A673 (cell line): ENCODE measurements at regions not wholly inside any gene's neighbourhood (a gene's known extent, or its start where the extent isn't known, plus 50 kb on each side); places are given as distances from the start of the nearest gene placed in this dataset.

Source experiments
- BruUV-seq: library from RNA; stranded (reverse); fragments of 400-500 nt; replicated peaks from 2 replicates; lab custom pipeline; 2021; lab: Mats Ljungman, UMichigan
- CTCF ChIA-PET: fragments of 300-600 bp; sonication (Branson Sonifier 250); formaldehyde crosslinking; loops from one replicate; lab custom pipeline; 2022; ENCODE audit warnings: antibody characterized with exemption; lab: Charles Lee
- POLR2A ChIA-PET: fragments of 300-600 bp; sonication (Branson Sonifier 250); formaldehyde crosslinking; loops from one replicate; lab custom pipeline; 2022; ENCODE audit warnings: antibody characterized with exemption; ENCODE audit not compliant: low non-redundant PET; lab: Charles Lee
- DNase-seq: peaks from one replicate; pipeline ENCODE4 v3.0.0-alpha.2; 2015; ENCODE audit warnings: low spot score
- H3K27ac ChIP-seq: fragments of 200-600 bp; sonication (generic); 2 replicates; pipeline ENCODE4 v1.5.1; 2016; ENCODE audit warnings: mixed run types, low read depth, mild to moderate bottlenecking, mixed read lengths, antibody characterized with exemption, low read length; ENCODE audit not compliant: poor library complexity, severe bottlenecking
- H3K27me3 ChIP-seq: fragments of 200-600 bp; sonication (generic); replicated peaks from 2 replicates; pipeline ENCODE4 v1.6.1; 2017; ENCODE audit warnings: mixed run types, low read depth, mild to moderate bottlenecking, mixed read lengths, antibody characterized with exemption, low read length; ENCODE audit not compliant: insufficient read depth, poor library complexity
- H3K36me3 ChIP-seq: fragments of 200-600 bp; sonication (generic); 2 replicates; pipeline ENCODE4 v1.6.1; 2016; ENCODE audit warnings: mixed run types, mild to moderate bottlenecking, mixed read lengths, antibody characterized with exemption, low read length; ENCODE audit not compliant: insufficient read depth, poor library complexity, severe bottlenecking
- H3K4me1 ChIP-seq: fragments of 200-600 bp; sonication (generic); 2 replicates; pipeline ENCODE4 v1.6.1; 2017; ENCODE audit warnings: mixed run types, mild to moderate bottlenecking, mixed read lengths, antibody characterized with exemption, low read length; ENCODE audit not compliant: insufficient read depth, poor library complexity, severe bottlenecking
- H3K4me3 ChIP-seq: fragments of 200-600 bp; sonication (generic); 2 replicates; pipeline ENCODE4 v1.5.1; 2016; ENCODE audit warnings: low read depth, mixed run types, mild to moderate bottlenecking, mixed read lengths, low read length; ENCODE audit not compliant: poor library complexity, severe bottlenecking
- H3K9me3 ChIP-seq: fragments of 200-600 bp; sonication (generic); 2 replicates; pipeline ENCODE4 v1.6.1; 2016; ENCODE audit warnings: mixed run types, low read depth, mild to moderate bottlenecking, mixed read lengths, antibody characterized with exemption, low read length; ENCODE audit not compliant: poor library complexity, severe bottlenecking
- EZH2 ChIP-seq: fragments of 200-600 bp; sonication (generic); IDR thresholded peaks from 2 replicates; pipeline ENCODE4 v1.6.1; 2017; ENCODE audit warnings: borderline replicate concordance, low read depth, mild to moderate bottlenecking, mixed read lengths, antibody characterized with exemption, low read length; ENCODE audit not compliant: poor library complexity, severe bottlenecking
- intact Hi-C: fragments of 100-400 bp; cut with micrococcal nuclease; formaldehyde crosslinking; loops from one replicate; pipeline ENCODE4 v1.10.0; 2022; ENCODE audit not compliant: unreplicated experiment
- TF ChIP-seq, protein P1 (sequence below): fragments of 300-800, 200-600 bp; sonication (generic); conservative IDR thresholded peaks from 2 replicates; pipeline ENCODE4 v1.5.1; 2017; ENCODE audit warnings: low read depth, mild to moderate bottlenecking, antibody characterized with exemption, low read length, moderate library complexity, mixed read lengths

DNA sequence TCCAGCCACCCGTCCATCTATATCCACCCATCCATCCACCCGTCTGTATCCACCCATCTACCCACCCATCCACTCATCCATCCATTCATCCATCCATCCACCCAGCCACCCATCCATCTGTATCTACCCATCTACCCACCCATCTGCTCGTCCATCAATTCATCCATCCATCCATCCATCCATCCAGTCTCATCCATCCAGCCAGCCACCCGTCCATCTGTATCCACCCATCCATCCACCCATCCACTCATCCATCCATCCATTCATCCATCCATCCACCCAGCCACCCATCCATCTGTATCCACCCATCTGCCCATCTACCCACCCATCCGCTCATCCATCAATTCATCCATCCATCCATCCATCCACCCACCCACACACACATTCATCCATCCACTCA, 73.2 kb downstream of the UNCX start:
- H3K27ac ChIP-seq, result no peak overlapping the region
- no peak for DNase-seq
- H3K4me1 ChIP-seq, result no peaks in the 10 kb centered on the region
- CTCF ChIA-PET, result no interaction called here
- H3K36me3 ChIP-seq, result no peaks in the 10 kb centered on the region
- POLR2A ChIA-PET, result no interaction called here
- intact Hi-C loops, result no loop called here
- no peak for TF ChIP-seq EZH2
- TF ChIP-seq, protein P1, sequence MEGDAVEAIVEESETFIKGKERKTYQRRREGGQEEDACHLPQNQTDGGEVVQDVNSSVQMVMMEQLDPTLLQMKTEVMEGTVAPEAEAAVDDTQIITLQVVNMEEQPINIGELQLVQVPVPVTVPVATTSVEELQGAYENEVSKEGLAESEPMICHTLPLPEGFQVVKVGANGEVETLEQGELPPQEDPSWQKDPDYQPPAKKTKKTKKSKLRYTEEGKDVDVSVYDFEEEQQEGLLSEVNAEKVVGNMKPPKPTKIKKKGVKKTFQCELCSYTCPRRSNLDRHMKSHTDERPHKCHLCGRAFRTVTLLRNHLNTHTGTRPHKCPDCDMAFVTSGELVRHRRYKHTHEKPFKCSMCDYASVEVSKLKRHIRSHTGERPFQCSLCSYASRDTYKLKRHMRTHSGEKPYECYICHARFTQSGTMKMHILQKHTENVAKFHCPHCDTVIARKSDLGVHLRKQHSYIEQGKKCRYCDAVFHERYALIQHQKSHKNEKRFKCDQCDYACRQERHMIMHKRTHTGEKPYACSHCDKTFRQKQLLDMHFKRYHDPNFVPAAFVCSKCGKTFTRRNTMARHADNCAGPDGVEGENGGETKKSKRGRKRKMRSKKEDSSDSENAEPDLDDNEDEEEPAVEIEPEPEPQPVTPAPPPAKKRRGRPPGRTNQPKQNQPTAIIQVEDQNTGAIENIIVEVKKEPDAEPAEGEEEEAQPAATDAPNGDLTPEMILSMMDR, result no peak
- H3K4me3 ChIP-seq, result no peak overlapping the region
- H3K27me3 ChIP-seq, result no peaks in the 10 kb centered on the region
- no peaks in the 10 kb centered on the region for H3K9me3 ChIP-seq
- no TSS peak for BruUV-seq

DNA sequence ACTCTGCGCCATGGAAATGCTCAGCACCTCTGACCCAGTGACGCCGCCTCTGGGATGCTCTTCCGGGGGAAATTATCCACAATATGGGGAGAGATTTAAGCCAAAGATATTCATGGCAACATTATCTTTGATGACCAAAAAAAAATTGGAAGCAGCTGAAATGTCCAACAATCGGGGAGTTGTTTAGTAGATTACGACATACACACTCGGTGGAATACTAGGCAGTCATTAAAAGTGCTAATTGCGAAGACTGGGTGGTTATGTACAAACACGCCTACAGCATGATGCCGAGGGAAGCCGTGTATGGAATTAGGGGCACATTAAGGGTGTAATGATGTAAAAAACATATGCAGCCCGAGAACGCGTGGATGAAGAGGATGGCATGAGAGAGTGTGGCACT, 75.2 kb downstream of the UNCX start:
- Histone ChIP-seq H3K27ac (no peak overlapping the region), H3K9me3 (no peaks in the 10 kb centered on the region), H3K36me3 (no peaks in the 10 kb centered on the region), H3K4me3 (no peak overlapping the region), H3K27me3 (no peaks in the 10 kb centered on the region), H3K4me1 (no peaks in the 10 kb centered on the region)
- ChIA-PET CTCF (no interaction called here), POLR2A (no interaction called here)
- no peak for TF ChIP-seq EZH2
- TF ChIP-seq, protein P1, result no peak
- intact Hi-C loops, result no loop called here
- no TSS peak for BruUV-seq
- DNase-seq, result no peak

DNA sequence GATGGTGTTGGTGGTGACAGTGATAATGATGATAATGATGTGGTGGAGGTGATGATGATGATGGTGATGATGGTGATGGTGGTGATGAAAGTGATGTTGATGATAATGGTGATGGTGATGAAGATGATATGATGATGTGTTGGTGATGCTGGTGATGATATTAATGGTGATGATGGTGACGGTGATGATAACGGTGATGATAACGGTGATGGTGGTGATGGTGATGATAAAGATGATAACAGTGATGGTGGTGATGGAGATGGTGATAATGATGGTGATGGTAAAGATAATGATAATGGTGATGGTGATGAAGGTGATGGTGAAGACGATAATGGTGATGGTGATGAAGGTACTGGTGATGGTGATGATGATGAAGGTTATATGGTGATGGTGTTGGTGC, 76.6 kb downstream of the UNCX start:
- no peak for DNase-seq
- no peak for TF ChIP-seq EZH2
- TF ChIP-seq, protein P1, result no peak

More for the DNA sequence above, 76.6 kb downstream of the UNCX start:
- Histone ChIP-seq H3K9me3 (no peaks in the 10 kb centered on the region), H3K27me3 (no peaks in the 10 kb centered on the region), H3K4me3 (no peak overlapping the region), H3K27ac (no peak overlapping the region), H3K36me3 (no peaks in the 10 kb centered on the region), H3K4me1 (no peaks in the 10 kb centered on the region)
- intact Hi-C loops, result no loop called here
- no TSS peak for BruUV-seq
- POLR2A ChIA-PET, result no interaction called here
- CTCF ChIA-PET, result no interaction called here
